Esophagus squamous epithelium (tissue), 4 donors: ENCODE measurements at regions not wholly inside any gene's neighbourhood (a gene's known extent, or its start where the extent isn't known, plus 50 kb on each side); places are given as distances from the start of the nearest gene placed in this dataset.

Experiments used
- CTCF ChIP-seq, 6 experiments: fragments of 450-650 bp in 4 of 6; fragments of 200-600 bp in 2 of 6; sonication (generic) in 2 of 6; IDR thresholded peaks; one replicate each; pipeline ENCODE4 v1.5.1; 2016 to 2019; ENCODE audit warnings: antibody characterized with exemption in 6 of 6, mild to moderate bottlenecking in 4 of 6, moderate library complexity in 4 of 6
- POLR2A ChIP-seq, 4 donors: fragments of 450-650 bp; IDR thresholded peaks; one replicate each; pipeline ENCODE4 v1.6.1; 2017; ENCODE audit warnings: antibody characterized with exemption in 4 of 4, mild to moderate bottlenecking in 4 of 4, moderate library complexity in 3 of 4

GRCh38 chr1:194292966-194293365 is 1106.6 kb upstream of the B3GALT2 start:
- TF ChIP-seq CTCF (IDR thresholded peaks at IDR 0.05) (no peak), POLR2A (IDR thresholded peaks at IDR 0.05) (no peak)
